Spinal cord (tissue), 9 donors: ENCODE measurements at regions not wholly inside any gene's neighbourhood (a gene's known extent, or its start where the extent isn't known, plus 50 kb on each side); places are given as distances from the start of the nearest gene placed in this dataset.
"Not testable (repeated sequence)": the region's sequence is repeated elsewhere in the genome, so short reads cannot be mapped to it uniquely, and the experiment has no call there.

Experiments used
- DNase-seq, 6 donors: peaks; one replicate each; pipeline versions ENCODE4 v3.0.0 to v3.0.0-alpha.2; 2013 to 2015; ENCODE audit warnings: low spot score in 6 of 6, low read depth in 4 of 6
- H3K27ac ChIP-seq: one replicate; pipeline ENCODE4 v1.5.1; 2013; ENCODE audit warnings: low read depth, low read length, control low read depth
- H3K27me3 ChIP-seq: one replicate; pipeline ENCODE4 v1.6.1; 2013; ENCODE audit warnings: low read length; ENCODE audit not compliant: control insufficient read depth, insufficient read depth
- H3K36me3 ChIP-seq: one replicate; pipeline ENCODE4 v1.6.1; 2013; ENCODE audit warnings: low read length; ENCODE audit not compliant: control insufficient read depth, insufficient read depth
- H3K4me1 ChIP-seq: one replicate; pipeline ENCODE4 v1.6.1; 2013; ENCODE audit warnings: low read length; ENCODE audit not compliant: control insufficient read depth, insufficient read depth
- H3K4me3 ChIP-seq: one replicate; pipeline ENCODE4 v1.5.1; 2013; ENCODE audit warnings: low read depth, low read length, control low read depth
- H3K9me3 ChIP-seq: one replicate; pipeline ENCODE4 v1.6.1; 2013; ENCODE audit warnings: low read length; ENCODE audit not compliant: control insufficient read depth, insufficient read depth
- WGBS: methylation state at CpG from one replicate; pipeline ENCODE4 v1.1.5; 2013; ENCODE audit warnings: missing lambda C conversion rate; ENCODE audit not compliant: insufficient coverage; 5-methylcytosine and 5-hydroxymethylcytosine counted together
- donor health status: healthy.

GRCh38 chr9:7639471-7639870, 160.1 kb downstream of the DMAC1 start:
- Histone ChIP-seq H3K27ac (no peak overlapping the region), H3K9me3 (peaks cover under 1% of the 10 kb centered on the region), H3K27me3 (no peaks in the 10 kb centered on the region), H3K4me3 (no peak overlapping the region), H3K36me3 (no peaks in the 10 kb centered on the region), H3K4me1 (no peaks in the 10 kb centered on the region)
- no peak for DNase-seq
- WGBS: no CpG with 5 or more reads among the region's 1 CpG

- H3K9me3 ChIP-seq: no peaks in the 10 kb centered on the region
- no CpG with 5 or more reads among the region's 3 CpGs for WGBS
- no peak overlapping the region for H3K27ac ChIP-seq
- no peak for DNase-seq
- no peaks in the 10 kb centered on the region for H3K27me3 ChIP-seq
- no peaks in the 10 kb centered on the region for H3K4me1 ChIP-seq
- H3K36me3 ChIP-seq: no peaks in the 10 kb centered on the region
- H3K4me3 ChIP-seq: no peak overlapping the region
These were observed 162.6 kb downstream of the DMAC1 start for GRCh38 chr9:7636838-7637467.

- WGBS: no CpG with 5 or more reads among the region's 2 CpGs
- H3K4me3 ChIP-seq: no peak overlapping the region
- no peak for DNase-seq
- H3K4me1 ChIP-seq: no peaks in the 10 kb centered on the region
- no peaks in the 10 kb centered on the region for H3K27me3 ChIP-seq
- no peaks in the 10 kb centered on the region for H3K9me3 ChIP-seq
- H3K36me3 ChIP-seq: no peaks in the 10 kb centered on the region
- H3K27ac ChIP-seq: no peak overlapping the region
These were observed 163.3 kb downstream of the DMAC1 start for GRCh38 chr9:7636309-7636708.

GRCh38 chr9:7626571-7627029, 173.0 kb downstream of the DMAC1 start:
- not testable (repeated sequence) for H3K27ac ChIP-seq, H3K4me3 ChIP-seq, H3K4me1 ChIP-seq, DNase-seq, H3K9me3 ChIP-seq, H3K27me3 ChIP-seq, H3K36me3 ChIP-seq
- 40% methylated on average over 5 of the region's 7 CpGs for WGBS

- Histone ChIP-seq H3K27ac (no peak overlapping the region), H3K27me3 (no peaks in the 10 kb centered on the region), H3K4me3 (no peak overlapping the region), H3K4me1 (no peaks in the 10 kb centered on the region), H3K36me3 (no peaks in the 10 kb centered on the region), H3K9me3 (no peaks in the 10 kb centered on the region)
- DNase-seq: no peak
- no CpG with 5 or more reads among the region's 2 CpGs for whole genome bisulfite sequencing
These were observed 177.1 kb downstream of the DMAC1 start for GRCh38 chr9:7622481-7622880.

- H3K27ac ChIP-seq: no peak overlapping the region
- H3K9me3 ChIP-seq: no peaks in the 10 kb centered on the region
- no peaks in the 10 kb centered on the region for H3K4me1 ChIP-seq
- H3K27me3 ChIP-seq: no peaks in the 10 kb centered on the region
- no peak for DNase-seq
- no peak overlapping the region for H3K4me3 ChIP-seq
- no CpG with 5 or more reads among the region's 1 CpG for WGBS
- H3K36me3 ChIP-seq: no peaks in the 10 kb centered on the region
These were observed 184.2 kb downstream of the DMAC1 start for GRCh38 chr9:7615344-7615743.

- Histone ChIP-seq H3K36me3 (no peaks in the 10 kb centered on the region), H3K4me3 (no peak overlapping the region), H3K27me3 (no peaks in the 10 kb centered on the region), H3K9me3 (no peaks in the 10 kb centered on the region), H3K27ac (no peak overlapping the region), H3K4me1 (no peaks in the 10 kb centered on the region)
- 100% methylated on average over 2 of the region's 5 CpGs for WGBS
- no peak for DNase-seq
These were observed 185.6 kb downstream of the DMAC1 start for GRCh38 chr9:7613931-7614330.

- Histone ChIP-seq H3K27ac (no peak overlapping the region), H3K36me3 (no peaks in the 10 kb centered on the region), H3K4me3 (no peak overlapping the region), H3K27me3 (no peaks in the 10 kb centered on the region), H3K9me3 (no peaks in the 10 kb centered on the region), H3K4me1 (no peaks in the 10 kb centered on the region)
- no CpG with 5 or more reads among the region's 1 CpG for WGBS
- DNase-seq: no peak
These were observed 191.3 kb downstream of the DMAC1 start for GRCh38 chr9:7608261-7608660.

GRCh38 chr9:7607421-7607820, 192.2 kb downstream of the DMAC1 start:
- Histone ChIP-seq H3K36me3 (no peaks in the 10 kb centered on the region), H3K27me3 (no peaks in the 10 kb centered on the region), H3K9me3 (no peaks in the 10 kb centered on the region), H3K27ac (no peak overlapping the region), H3K4me1 (no peaks in the 10 kb centered on the region), H3K4me3 (no peak overlapping the region)
- DNase-seq: no peak
- WGBS: no CpG with 5 or more reads among the region's 2 CpGs

- H3K4me3 ChIP-seq: no peak overlapping the region
- no peaks in the 10 kb centered on the region for H3K4me1 ChIP-seq
- H3K27me3 ChIP-seq: no peaks in the 10 kb centered on the region
- H3K27ac ChIP-seq: no peak overlapping the region
- WGBS: no CpG with 5 or more reads among the region's 1 CpG
- H3K9me3 ChIP-seq: no peaks in the 10 kb centered on the region
- no peak for DNase-seq
- H3K36me3 ChIP-seq: no peaks in the 10 kb centered on the region
These were observed 193.0 kb downstream of the DMAC1 start for GRCh38 chr9:7606591-7606990.
